GM23338 (cell line): ENCODE measurements at regions not wholly inside any gene's neighbourhood (a gene's known extent, or its start where the extent isn't known, plus 50 kb on each side); places are given as distances from the start of the nearest gene placed in this dataset.
A peak's percentile ranks its signal among the peaks of the same experiment; 100 is the strongest.

Experiments
- ATAC-seq: fragments of 200-7000 bp; cut with Tn5 transposase; 3 replicates; pipeline ENCODE4 v1.9.1; 2020
- DNase-seq: peaks from one replicate; pipeline ENCODE4 v3.0.0-alpha.2; 2015; ENCODE audit warnings: low spot score
- H2AFZ ChIP-seq: fragments of 200-600 bp; sonication (generic); 2 replicates; pipeline ENCODE4 v1.8.0; 2016; ENCODE audit warnings: antibody characterized with exemption, mild to moderate bottlenecking, moderate library complexity
- H3F3A ChIP-seq: fragments of 200-600 bp; sonication (generic); replicated peaks from 2 replicates; pipeline ENCODE4 v1.8.0; 2017; ENCODE audit warnings: antibody characterized with exemption, mixed run types, low read depth
- H3K27ac ChIP-seq: fragments of 200-600 bp; sonication (generic); 2 replicates; pipeline ENCODE4 v1.6.1; 2016; ENCODE audit warnings: low read depth
- H3K27me3 ChIP-seq: fragments of 200-600 bp; sonication (generic); 2 replicates; pipeline ENCODE4 v1.8.0; 2016; ENCODE audit warnings: mild to moderate bottlenecking, mixed run types, moderate library complexity; ENCODE audit not compliant: insufficient read depth
- H3K36me3 ChIP-seq: fragments of 200-600 bp; sonication (generic); 2 replicates; pipeline ENCODE4 v1.8.0; 2016; ENCODE audit warnings: mild to moderate bottlenecking; ENCODE audit not compliant: insufficient read depth
- H3K4me1 ChIP-seq: fragments of 200-600 bp; sonication (generic); 2 replicates; pipeline ENCODE4 v1.8.0; 2016; ENCODE audit warnings: mild to moderate bottlenecking, moderate library complexity; ENCODE audit not compliant: insufficient read depth
- H3K4me2 ChIP-seq: fragments of 200-600 bp; sonication (generic); 2 replicates; pipeline ENCODE4 v1.7.1; 2017; ENCODE audit warnings: mixed run types
- H3K4me3 ChIP-seq: fragments of 200-600 bp; sonication (generic); 2 replicates; pipeline ENCODE4 v1.6.1; 2016; ENCODE audit warnings: mixed run types
- H3K79me2 ChIP-seq: fragments of 200-600 bp; sonication (generic); replicated peaks from 2 replicates; pipeline ENCODE4 v1.8.0; 2017; ENCODE audit warnings: mild to moderate bottlenecking; ENCODE audit not compliant: insufficient read depth
- H3K9me2 ChIP-seq: fragments of 200-600 bp; sonication (generic); 2 replicates; pipeline ENCODE4 v1.8.0; 2017; ENCODE audit not compliant: insufficient read depth
- H4K20me1 ChIP-seq: fragments of 200-600 bp; sonication (generic); replicated peaks from 2 replicates; pipeline ENCODE4 v1.8.0; 2017; ENCODE audit warnings: mild to moderate bottlenecking; ENCODE audit not compliant: insufficient read depth
- H3K27ac Mint-ChIP-seq: 2 replicates; pipeline ENCODE4 v1.8.0; 2020; ENCODE audit warnings: inconsistent platforms, mild to moderate bottlenecking, moderate library complexity, mixed read lengths
- H3K27me3 Mint-ChIP-seq: 3 replicates; pipeline ENCODE4 v1.8.0; 2022; ENCODE audit warnings: low read depth, mild to moderate bottlenecking, moderate library complexity, mixed read lengths, inconsistent platforms; ENCODE audit not compliant: insufficient read depth, poor library complexity
- H3K36me3 Mint-ChIP-seq: 3 replicates; pipeline ENCODE4 v1.8.0; 2021; ENCODE audit warnings: low read depth, mild to moderate bottlenecking, inconsistent platforms, moderate library complexity, mixed read lengths
- H3K4me1 Mint-ChIP-seq: 3 replicates; pipeline ENCODE4 v1.8.0; 2020; ENCODE audit warnings: mild to moderate bottlenecking, inconsistent platforms, mixed read lengths
- H3K4me3 Mint-ChIP-seq: 3 replicates; pipeline ENCODE4 v1.8.0; 2021; ENCODE audit warnings: moderate library complexity, mild to moderate bottlenecking, inconsistent platforms, mixed read lengths
- H3K9me3 Mint-ChIP-seq: 3 replicates; pipeline ENCODE4 v1.8.0; 2020; ENCODE audit warnings: moderate library complexity, mild to moderate bottlenecking, inconsistent platforms, mixed read lengths
- CREB1 ChIP-seq: fragments of 250-450 bp; sonication (Bioruptor Pico); IDR thresholded peaks from 2 replicates; pipeline ENCODE4 v1.5.0; 2020; ENCODE audit warnings: low read depth, mild to moderate bottlenecking, moderate library complexity
- EZH2 ChIP-seq: fragments of 200-600 bp; sonication (generic); IDR thresholded peaks from one replicate; pipeline ENCODE4 v1.8.0; 2017; ENCODE audit warnings: antibody characterized with exemption, mild to moderate bottlenecking, low read depth; ENCODE audit not compliant: unreplicated experiment
- EZH2phosphoT487 ChIP-seq: fragments of 200-600 bp; sonication (generic); IDR thresholded peaks from one replicate; pipeline ENCODE4 v1.8.1; 2018; ENCODE audit warnings: antibody characterized with exemption; ENCODE audit not compliant: unreplicated experiment
- JUNB ChIP-seq: IDR thresholded peaks from one replicate; pipeline ENCODE4 v1.6.1; 2016; ENCODE audit warnings: antibody characterized with exemption; ENCODE audit not compliant: unreplicated experiment
- NANOG ChIP-seq: IDR thresholded peaks from 2 replicates; pipeline ENCODE4 v1.6.1; 2016; ENCODE audit warnings: antibody characterized with exemption, borderline replicate concordance
- POLR2AphosphoS5 ChIP-seq: IDR thresholded peaks from 2 replicates; pipeline ENCODE4 v1.6.1; 2016; ENCODE audit warnings: antibody characterized with exemption, low read depth
- STAT1 ChIP-seq: IDR thresholded peaks from one replicate; pipeline ENCODE4 v1.6.1; 2016; ENCODE audit warnings: antibody characterized with exemption; ENCODE audit not compliant: unreplicated experiment
- ZNF114 ChIP-seq: fragments of 250-450 bp; sonication (Bioruptor Pico); IDR thresholded peaks from 2 replicates; pipeline ENCODE4 v1.5.0; 2020; ENCODE audit warnings: mild to moderate bottlenecking, moderate library complexity
- ZNF331 ChIP-seq: fragments of 250-450 bp; sonication (Bioruptor Pico); IDR thresholded peaks from 2 replicates; pipeline ENCODE4 v1.5.0; 2020; ENCODE audit warnings: low read depth, mild to moderate bottlenecking, moderate library complexity
- TF ChIP-seq, protein P1 (sequence below), 2 experiments: fragments of 200-600 bp in 1 of 2; sonication (generic) in 1 of 2; conservative IDR thresholded peaks; 2 replicates each; pipeline versions ENCODE4 v1.5.1 to v1.6.1; 2016 to 2017; ENCODE audit warnings: antibody characterized with exemption in 2 of 2, low read depth in 2 of 2, mild to moderate bottlenecking in 2 of 2, moderate library complexity in 1 of 2
- TF ChIP-seq, protein P2 (sequence below): IDR thresholded peaks from 2 replicates; pipeline ENCODE4 v1.6.1; 2016; ENCODE audit warnings: antibody characterized with exemption
- TF ChIP-seq, protein P3 (sequence below): fragments of 250-450 bp; sonication (Bioruptor Pico); IDR thresholded peaks from 2 replicates; pipeline ENCODE4 v1.5.0; 2020; ENCODE audit warnings: mild to moderate bottlenecking, moderate library complexity
- TF ChIP-seq, protein P4 (sequence below): IDR thresholded peaks from one replicate; pipeline ENCODE4 v1.6.1; 2018; ENCODE audit warnings: antibody characterized with exemption; ENCODE audit not compliant: unreplicated experiment

DNA sequence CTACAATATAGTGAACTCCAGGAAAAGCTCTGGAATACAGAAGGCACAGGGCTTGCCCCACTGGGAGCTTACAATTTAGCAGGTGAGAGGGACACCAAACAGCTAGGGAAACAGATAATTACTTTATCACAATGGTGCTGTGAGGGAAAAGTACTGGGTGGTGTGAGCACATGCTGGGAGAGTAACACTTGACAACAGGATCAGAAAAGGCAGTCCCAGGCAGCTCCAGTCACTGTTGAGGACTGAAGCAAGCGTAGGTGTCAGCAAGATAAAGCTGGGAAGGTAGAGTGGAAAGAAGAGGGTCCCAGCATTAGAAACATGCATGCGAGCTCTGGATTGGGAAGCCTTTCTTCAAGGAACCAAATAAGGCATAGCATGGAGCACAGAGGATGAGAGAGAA is 296.0 kb downstream of the ATPSCKMT start:
- H3K27me3 ChIP-seq, result no peaks in the 10 kb centered on the region
- Mint-ChIP-seq H3K9me3 (peaks cover 8% of the 10 kb centered on the region; the same call in 2 of the 3 replicates), H3K36me3 (no peaks in the 10 kb centered on the region; the same call in 2 of the 3 replicates), H3K27ac (no peak overlapping the region), H3K4me1 (peaks cover 13% of the 10 kb centered on the region; the same call in 2 of the 3 replicates), H3K27me3 (peaks cover 5% of the 10 kb centered on the region), H3K4me3 (no peak overlapping the region)
- H3K36me3 ChIP-seq, result no peaks in the 10 kb centered on the region
- no peak overlapping the region for H3K4me2 ChIP-seq
- no peaks in the 10 kb centered on the region for H3F3A ChIP-seq
- DNase-seq, result no peak
- H3K9me2 ChIP-seq, result peaks cover 18% of the 10 kb centered on the region
- peaks cover 4% of the 10 kb centered on the region; the same call in 1 of the 2 replicates for H3K4me1 ChIP-seq
- no peak overlapping the region for H3K27ac ChIP-seq
- H2AFZ ChIP-seq, result 0 out of 2 replicates have a peak overlapping the region, but pooled peaks have one; percentile 40
- no peak for ATAC-seq
- no peaks in the 10 kb centered on the region for H3K79me2 ChIP-seq
- no peak overlapping the region for H3K4me3 ChIP-seq
- TF ChIP-seq, protein P1, sequence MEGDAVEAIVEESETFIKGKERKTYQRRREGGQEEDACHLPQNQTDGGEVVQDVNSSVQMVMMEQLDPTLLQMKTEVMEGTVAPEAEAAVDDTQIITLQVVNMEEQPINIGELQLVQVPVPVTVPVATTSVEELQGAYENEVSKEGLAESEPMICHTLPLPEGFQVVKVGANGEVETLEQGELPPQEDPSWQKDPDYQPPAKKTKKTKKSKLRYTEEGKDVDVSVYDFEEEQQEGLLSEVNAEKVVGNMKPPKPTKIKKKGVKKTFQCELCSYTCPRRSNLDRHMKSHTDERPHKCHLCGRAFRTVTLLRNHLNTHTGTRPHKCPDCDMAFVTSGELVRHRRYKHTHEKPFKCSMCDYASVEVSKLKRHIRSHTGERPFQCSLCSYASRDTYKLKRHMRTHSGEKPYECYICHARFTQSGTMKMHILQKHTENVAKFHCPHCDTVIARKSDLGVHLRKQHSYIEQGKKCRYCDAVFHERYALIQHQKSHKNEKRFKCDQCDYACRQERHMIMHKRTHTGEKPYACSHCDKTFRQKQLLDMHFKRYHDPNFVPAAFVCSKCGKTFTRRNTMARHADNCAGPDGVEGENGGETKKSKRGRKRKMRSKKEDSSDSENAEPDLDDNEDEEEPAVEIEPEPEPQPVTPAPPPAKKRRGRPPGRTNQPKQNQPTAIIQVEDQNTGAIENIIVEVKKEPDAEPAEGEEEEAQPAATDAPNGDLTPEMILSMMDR (conservative IDR thresholded peaks at IDR 0.05; ENCODE audit: low read depth in 2 of 2), result no peak
- TF ChIP-seq, protein P2, sequence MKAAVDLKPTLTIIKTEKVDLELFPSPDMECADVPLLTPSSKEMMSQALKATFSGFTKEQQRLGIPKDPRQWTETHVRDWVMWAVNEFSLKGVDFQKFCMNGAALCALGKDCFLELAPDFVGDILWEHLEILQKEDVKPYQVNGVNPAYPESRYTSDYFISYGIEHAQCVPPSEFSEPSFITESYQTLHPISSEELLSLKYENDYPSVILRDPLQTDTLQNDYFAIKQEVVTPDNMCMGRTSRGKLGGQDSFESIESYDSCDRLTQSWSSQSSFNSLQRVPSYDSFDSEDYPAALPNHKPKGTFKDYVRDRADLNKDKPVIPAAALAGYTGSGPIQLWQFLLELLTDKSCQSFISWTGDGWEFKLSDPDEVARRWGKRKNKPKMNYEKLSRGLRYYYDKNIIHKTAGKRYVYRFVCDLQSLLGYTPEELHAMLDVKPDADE, result no peak
- TF ChIP-seq ZNF114 (CRISPR knock-in tag) (no peak), CREB1 (CRISPR knock-in tag) (no peak), JUNB (no peak), ZNF331 (no peak), POLR2AphosphoS5 (no peak), EZH2phosphoT487 (no peak), STAT1 (no peak), NANOG (no peak), EZH2 (no peak)
- TF ChIP-seq, protein P3, sequence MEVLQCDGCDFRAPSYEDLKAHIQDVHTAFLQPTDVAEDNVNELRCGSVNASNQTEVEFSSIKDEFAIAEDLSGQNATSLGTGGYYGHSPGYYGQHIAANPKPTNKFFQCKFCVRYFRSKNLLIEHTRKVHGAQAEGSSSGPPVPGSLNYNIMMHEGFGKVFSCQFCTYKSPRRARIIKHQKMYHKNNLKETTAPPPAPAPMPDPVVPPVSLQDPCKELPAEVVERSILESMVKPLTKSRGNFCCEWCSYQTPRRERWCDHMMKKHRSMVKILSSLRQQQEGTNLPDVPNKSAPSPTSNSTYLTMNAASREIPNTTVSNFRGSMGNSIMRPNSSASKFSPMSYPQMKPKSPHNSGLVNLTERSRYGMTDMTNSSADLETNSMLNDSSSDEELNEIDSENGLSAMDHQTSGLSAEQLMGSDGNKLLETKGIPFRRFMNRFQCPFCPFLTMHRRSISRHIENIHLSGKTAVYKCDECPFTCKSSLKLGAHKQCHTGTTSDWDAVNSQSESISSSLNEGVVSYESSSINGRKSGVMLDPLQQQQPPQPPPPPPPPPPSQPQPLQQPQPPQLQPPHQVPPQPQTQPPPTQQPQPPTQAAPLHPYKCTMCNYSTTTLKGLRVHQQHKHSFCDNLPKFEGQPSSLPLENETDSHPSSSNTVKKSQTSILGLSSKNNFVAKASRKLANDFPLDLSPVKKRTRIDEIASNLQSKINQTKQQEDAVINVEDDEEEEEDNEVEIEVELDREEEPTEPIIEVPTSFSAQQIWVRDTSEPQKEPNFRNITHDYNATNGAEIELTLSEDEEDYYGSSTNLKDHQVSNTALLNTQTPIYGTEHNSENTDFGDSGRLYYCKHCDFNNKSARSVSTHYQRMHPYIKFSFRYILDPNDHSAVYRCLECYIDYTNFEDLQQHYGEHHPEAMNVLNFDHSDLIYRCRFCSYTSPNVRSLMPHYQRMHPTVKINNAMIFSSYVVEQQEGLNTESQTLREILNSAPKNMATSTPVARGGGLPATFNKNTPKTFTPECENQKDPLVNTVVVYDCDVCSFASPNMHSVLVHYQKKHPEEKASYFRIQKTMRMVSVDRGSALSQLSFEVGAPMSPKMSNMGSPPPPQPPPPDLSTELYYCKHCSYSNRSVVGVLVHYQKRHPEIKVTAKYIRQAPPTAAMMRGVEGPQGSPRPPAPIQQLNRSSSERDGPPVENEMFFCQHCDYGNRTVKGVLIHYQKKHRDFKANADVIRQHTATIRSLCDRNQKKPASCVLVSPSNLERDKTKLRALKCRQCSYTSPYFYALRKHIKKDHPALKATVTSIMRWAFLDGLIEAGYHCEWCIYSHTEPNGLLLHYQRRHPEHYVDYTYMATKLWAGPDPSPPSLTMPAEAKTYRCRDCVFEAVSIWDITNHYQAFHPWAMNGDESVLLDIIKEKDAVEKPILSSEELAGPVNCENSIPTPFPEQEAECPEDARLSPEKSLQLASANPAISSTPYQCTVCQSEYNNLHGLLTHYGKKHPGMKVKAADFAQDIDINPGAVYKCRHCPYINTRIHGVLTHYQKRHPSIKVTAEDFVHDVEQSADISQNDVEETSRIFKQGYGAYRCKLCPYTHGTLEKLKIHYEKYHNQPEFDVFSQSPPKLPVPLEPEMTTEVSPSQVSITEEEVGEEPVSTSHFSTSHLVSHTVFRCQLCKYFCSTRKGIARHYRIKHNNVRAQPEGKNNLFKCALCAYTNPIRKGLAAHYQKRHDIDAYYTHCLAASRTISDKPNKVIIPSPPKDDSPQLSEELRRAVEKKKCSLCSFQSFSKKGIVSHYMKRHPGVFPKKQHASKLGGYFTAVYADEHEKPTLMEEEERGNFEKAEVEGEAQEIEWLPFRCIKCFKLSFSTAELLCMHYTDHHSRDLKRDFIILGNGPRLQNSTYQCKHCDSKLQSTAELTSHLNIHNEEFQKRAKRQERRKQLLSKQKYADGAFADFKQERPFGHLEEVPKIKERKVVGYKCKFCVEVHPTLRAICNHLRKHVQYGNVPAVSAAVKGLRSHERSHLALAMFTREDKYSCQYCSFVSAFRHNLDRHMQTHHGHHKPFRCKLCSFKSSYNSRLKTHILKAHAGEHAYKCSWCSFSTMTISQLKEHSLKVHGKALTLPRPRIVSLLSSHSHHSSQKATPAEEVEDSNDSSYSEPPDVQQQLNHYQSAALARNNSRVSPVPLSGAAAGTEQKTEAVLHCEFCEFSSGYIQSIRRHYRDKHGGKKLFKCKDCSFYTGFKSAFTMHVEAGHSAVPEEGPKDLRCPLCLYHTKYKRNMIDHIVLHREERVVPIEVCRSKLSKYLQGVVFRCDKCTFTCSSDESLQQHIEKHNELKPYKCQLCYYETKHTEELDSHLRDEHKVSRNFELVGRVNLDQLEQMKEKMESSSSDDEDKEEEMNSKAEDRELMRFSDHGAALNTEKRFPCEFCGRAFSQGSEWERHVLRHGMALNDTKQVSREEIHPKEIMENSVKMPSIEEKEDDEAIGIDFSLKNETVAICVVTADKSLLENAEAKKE, result no peak
- TF ChIP-seq, protein P4, sequence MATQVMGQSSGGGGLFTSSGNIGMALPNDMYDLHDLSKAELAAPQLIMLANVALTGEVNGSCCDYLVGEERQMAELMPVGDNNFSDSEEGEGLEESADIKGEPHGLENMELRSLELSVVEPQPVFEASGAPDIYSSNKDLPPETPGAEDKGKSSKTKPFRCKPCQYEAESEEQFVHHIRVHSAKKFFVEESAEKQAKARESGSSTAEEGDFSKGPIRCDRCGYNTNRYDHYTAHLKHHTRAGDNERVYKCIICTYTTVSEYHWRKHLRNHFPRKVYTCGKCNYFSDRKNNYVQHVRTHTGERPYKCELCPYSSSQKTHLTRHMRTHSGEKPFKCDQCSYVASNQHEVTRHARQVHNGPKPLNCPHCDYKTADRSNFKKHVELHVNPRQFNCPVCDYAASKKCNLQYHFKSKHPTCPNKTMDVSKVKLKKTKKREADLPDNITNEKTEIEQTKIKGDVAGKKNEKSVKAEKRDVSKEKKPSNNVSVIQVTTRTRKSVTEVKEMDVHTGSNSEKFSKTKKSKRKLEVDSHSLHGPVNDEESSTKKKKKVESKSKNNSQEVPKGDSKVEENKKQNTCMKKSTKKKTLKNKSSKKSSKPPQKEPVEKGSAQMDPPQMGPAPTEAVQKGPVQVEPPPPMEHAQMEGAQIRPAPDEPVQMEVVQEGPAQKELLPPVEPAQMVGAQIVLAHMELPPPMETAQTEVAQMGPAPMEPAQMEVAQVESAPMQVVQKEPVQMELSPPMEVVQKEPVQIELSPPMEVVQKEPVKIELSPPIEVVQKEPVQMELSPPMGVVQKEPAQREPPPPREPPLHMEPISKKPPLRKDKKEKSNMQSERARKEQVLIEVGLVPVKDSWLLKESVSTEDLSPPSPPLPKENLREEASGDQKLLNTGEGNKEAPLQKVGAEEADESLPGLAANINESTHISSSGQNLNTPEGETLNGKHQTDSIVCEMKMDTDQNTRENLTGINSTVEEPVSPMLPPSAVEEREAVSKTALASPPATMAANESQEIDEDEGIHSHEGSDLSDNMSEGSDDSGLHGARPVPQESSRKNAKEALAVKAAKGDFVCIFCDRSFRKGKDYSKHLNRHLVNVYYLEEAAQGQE, result no peak
- H4K20me1 ChIP-seq, result no peaks in the 10 kb centered on the region
